GM12878 (cell line): ENCODE measurements at regions not wholly inside any gene's neighbourhood (a gene's known extent, or its start where the extent isn't known, plus 50 kb on each side); places are given as distances from the start of the nearest gene placed in this dataset.

Experiments
- ATAC-seq: fragments of 200-7000 bp; cut with Tn5 transposase; 3 replicates; pipeline ENCODE4 v1.9.1; 2020; ENCODE audit warnings: mild to moderate bottlenecking, moderate library complexity
- BruUV-seq: library from RNA; stranded (reverse); fragments of 400-500 nt; replicated peaks from 2 replicates; lab custom pipeline; 2021; lab: Mats Ljungman, UMichigan
- CTCF ChIA-PET: fragments of 300-600 bp; sonication (Branson Sonifier 250); formaldehyde crosslinking; extraction: SDS; loops from one replicate; lab custom pipeline; 2021; ENCODE audit warnings: inconsistent platforms; lab: Yijun Ruan, JAX
- POLR2A ChIA-PET: fragments of 350-600 bp; formaldehyde crosslinking; extraction: SDS; loops from one replicate; lab custom pipeline; 2021; ENCODE audit warnings: inconsistent platforms; lab: Charles Lee
- RAD21 ChIA-PET: fragments of 300-600 bp; sonication (Branson Sonifier 250); formaldehyde crosslinking; loops from one replicate; lab custom pipeline; 2023; ENCODE audit warnings: antibody characterized with exemption; ENCODE audit not compliant: unreplicated experiment; lab: Charles Lee
- SMC1A ChIA-PET: fragments of 300-600 bp; sonication (Branson Sonifier 250); formaldehyde crosslinking; loops from one replicate; lab custom pipeline; 2023; ENCODE audit not compliant: unreplicated experiment, uncharacterized antibody; lab: Charles Lee
- DNase-seq: peaks from one replicate; pipeline ENCODE4 v3.0.0-alpha.2; 2011; ENCODE audit warnings: low read depth, low spot score
- FAIRE-seq: peaks from 3 replicates; lab custom pipeline; 2011; peaks lifted over from hg19 to GRCh38; lab: Jason Lieb, UNC
- H2AFZ ChIP-seq: 2 replicates; pipeline ENCODE4 v1.6.0; 2011; ENCODE audit warnings: low read depth, low read length, control low read depth; ENCODE audit not compliant: control insufficient read depth
- H3K27ac ChIP-seq: 2 replicates; pipeline ENCODE4 v1.5.1; 2011; ENCODE audit warnings: control low read depth; ENCODE audit not compliant: control insufficient read depth, insufficient read depth
- H3K27me3 ChIP-seq, 2 experiments: replicated peaks in 1 of 2; 2 replicates each; pipeline versions ENCODE4 v1.6.0 to v1.6.1; 2011; ENCODE audit warnings: low read length in 1 of 2; ENCODE audit not compliant: control insufficient read depth in 2 of 2, insufficient read depth in 2 of 2
- H3K36me3 ChIP-seq, 2 experiments: 2 replicates each; pipeline ENCODE4 v1.5.1; 2011; ENCODE audit warnings: low read length in 1 of 2; ENCODE audit not compliant: control insufficient read depth in 2 of 2, insufficient read depth in 2 of 2
- H3K4me1 ChIP-seq: 2 replicates; pipeline ENCODE4 v1.6.1; 2011; ENCODE audit warnings: mild to moderate bottlenecking, low read length, moderate library complexity, mixed read lengths; ENCODE audit not compliant: control insufficient read depth, insufficient read depth
- H3K4me2 ChIP-seq: 2 replicates; pipeline ENCODE4 v1.6.0; 2011; ENCODE audit warnings: control low read depth; ENCODE audit not compliant: control insufficient read depth, insufficient read depth
- H3K4me3 ChIP-seq: fragments of 200-600 bp; sonication (generic); 2 replicates; pipeline ENCODE4 v1.5.1; 2016
- H3K79me2 ChIP-seq: 2 replicates; pipeline ENCODE4 v1.6.0; 2011; ENCODE audit warnings: low read length; ENCODE audit not compliant: control insufficient read depth, insufficient read depth
- H3K9ac ChIP-seq: 2 replicates; pipeline ENCODE4 v1.8.0; 2011; ENCODE audit warnings: low read length, control low read depth, mixed read lengths; ENCODE audit not compliant: control insufficient read depth, insufficient read depth
- H3K9me3 ChIP-seq: replicated peaks from 3 replicates; pipeline ENCODE4 v1.5.1; 2011; ENCODE audit warnings: mild to moderate bottlenecking, low read length; ENCODE audit not compliant: control insufficient read depth, insufficient read depth
- H4K20me1 ChIP-seq: 2 replicates; pipeline ENCODE4 v1.6.0; 2011; ENCODE audit not compliant: control insufficient read depth, insufficient read depth
- ATF7 ChIP-seq: fragments of 450-650 bp; IDR thresholded peaks from 2 replicates; pipeline ENCODE4 v1.6.1; 2016; ENCODE audit warnings: low read depth, mild to moderate bottlenecking
- BHLHE40 ChIP-seq, 2 experiments: fragments of 450-650 bp in 1 of 2; IDR thresholded peaks; 2 replicates each; pipeline ENCODE4 v1.6.1; 2011 to 2017; ENCODE audit warnings: low read depth in 2 of 2, borderline replicate concordance in 1 of 2, improper control_type of control experiment in 1 of 2, low read length in 1 of 2, mild to moderate bottlenecking in 1 of 2
- CBX5 ChIP-seq: sonication (generic); IDR thresholded peaks from 2 replicates; pipeline ENCODE4 v1.6.1; 2016; ENCODE audit warnings: low read depth, moderate library complexity, mild to moderate bottlenecking, inconsistent platforms
- EGR1 ChIP-seq, 2 experiments: IDR thresholded peaks; 1 replicate in 1 of 2; 2 replicates in 1 of 2; pipeline ENCODE4 v1.6.1; 2011 to 2012; ENCODE audit warnings: low read depth in 2 of 2, low read length in 2 of 2, borderline replicate concordance in 1 of 2, mild to moderate bottlenecking in 1 of 2, moderate library complexity in 1 of 2
- EP300 ChIP-seq, 2 experiments: fragments of 150-350 bp in 1 of 2; IDR thresholded peaks; 2 replicates each; pipeline ENCODE4 v1.6.1; 2011 to 2012; ENCODE audit warnings: low read depth in 2 of 2, low read length in 2 of 2, borderline replicate concordance in 1 of 2, improper control_type of control experiment in 1 of 2, inconsistent platforms in 1 of 2; ENCODE audit not compliant: control insufficient read depth in 1 of 2
- ETV6 ChIP-seq, 2 experiments: fragments of 450-650 bp in 1 of 2; IDR thresholded peaks in 1 of 2; conservative IDR thresholded peaks in 1 of 2; 2 replicates each; pipeline ENCODE4 v1.6.1; 2014; ENCODE audit warnings: antibody characterized with exemption in 1 of 2, borderline replicate concordance in 1 of 2, low read depth in 1 of 2, mild to moderate bottlenecking in 1 of 2, moderate library complexity in 1 of 2
- EZH2 ChIP-seq: IDR thresholded peaks from 2 replicates; pipeline ENCODE4 v1.6.1; 2012; ENCODE audit warnings: low read depth, mild to moderate bottlenecking, control low read depth, inconsistent platforms, low read length, borderline replicate concordance; ENCODE audit not compliant: control insufficient read depth
- FOXM1 ChIP-seq: IDR thresholded peaks from 2 replicates; pipeline ENCODE4 v1.6.1; 2012; ENCODE audit warnings: low read depth, mild to moderate bottlenecking, inconsistent platforms, low read length, moderate library complexity
- IKZF2 ChIP-seq, 2 experiments: fragments of 450-650 bp; IDR thresholded peaks; 2 replicates each; pipeline ENCODE4 v1.6.1; 2017; ENCODE audit warnings: mild to moderate bottlenecking in 2 of 2, moderate library complexity in 2 of 2
- JUND ChIP-seq: IDR thresholded peaks from 2 replicates; pipeline ENCODE4 v1.6.1; 2012; ENCODE audit warnings: low read depth, mild to moderate bottlenecking, low read length, improper control_type of control experiment, moderate library complexity
- NFYA ChIP-seq: IDR thresholded peaks from 2 replicates; pipeline ENCODE4 v1.6.1; 2011; ENCODE audit warnings: low read depth, mild to moderate bottlenecking, low read length, improper control_type of control experiment, borderline replicate concordance
- NR2C1 ChIP-seq: fragments of 450-650 bp; IDR thresholded peaks from 2 replicates; pipeline ENCODE4 v1.6.1; 2017; ENCODE audit warnings: antibody characterized with exemption, mild to moderate bottlenecking, moderate library complexity
- NRF1 ChIP-seq: conservative IDR thresholded peaks from 2 replicates; pipeline ENCODE4 v1.6.1; 2011; ENCODE audit warnings: mild to moderate bottlenecking, low read depth, low read length, improper control_type of control experiment
- STAT3 ChIP-seq: IDR thresholded peaks from 2 replicates; pipeline ENCODE4 v1.6.1; 2011; ENCODE audit warnings: low read depth, low read length, improper control_type of control experiment
- ZNF24 ChIP-seq: fragments of 450-650 bp; IDR thresholded peaks from 2 replicates; pipeline ENCODE4 v1.6.1; 2017; ENCODE audit warnings: antibody characterized with exemption, mild to moderate bottlenecking
- ZNF622 ChIP-seq: fragments of 450-650 bp; IDR thresholded peaks from 2 replicates; pipeline ENCODE4 v1.6.1; 2017; ENCODE audit warnings: mild to moderate bottlenecking, inconsistent platforms
- ZZZ3 ChIP-seq: IDR thresholded peaks from 2 replicates; pipeline ENCODE4 v1.6.1; 2011; ENCODE audit warnings: low read depth; ENCODE audit not compliant: control insufficient read depth, insufficient read length
- WGBS: methylation state at CpG from one replicate; pipeline ENCODE4 v1.1.6; 2016; ENCODE audit warnings: low lambda C conversion rate; ENCODE audit not compliant: insufficient replicate concordance, insufficient coverage; ENCODE audit errors: missing lambda C conversion rate; 5-methylcytosine and 5-hydroxymethylcytosine counted together
- in situ Hi-C: fragments of 300-500 bp; cut with MboI; formaldehyde crosslinking; loops from 9 replicates; pipeline ENCODE4 v1.14.3; 2018; ENCODE audit warnings: mixed read lengths
- intact Hi-C: fragments of 100-400 bp; cut with micrococcal nuclease; formaldehyde crosslinking; loops from one replicate; pipeline ENCODE4 v1.14.2; 2022; ENCODE audit not compliant: unreplicated experiment
- TF ChIP-seq, protein P1 (sequence below): fragments of 450-650 bp; formaldehyde crosslinking; IDR thresholded peaks from 2 replicates; pipeline ENCODE4 v1.4.0; 2022; ENCODE audit warnings: mild to moderate bottlenecking, moderate library complexity

DNA sequence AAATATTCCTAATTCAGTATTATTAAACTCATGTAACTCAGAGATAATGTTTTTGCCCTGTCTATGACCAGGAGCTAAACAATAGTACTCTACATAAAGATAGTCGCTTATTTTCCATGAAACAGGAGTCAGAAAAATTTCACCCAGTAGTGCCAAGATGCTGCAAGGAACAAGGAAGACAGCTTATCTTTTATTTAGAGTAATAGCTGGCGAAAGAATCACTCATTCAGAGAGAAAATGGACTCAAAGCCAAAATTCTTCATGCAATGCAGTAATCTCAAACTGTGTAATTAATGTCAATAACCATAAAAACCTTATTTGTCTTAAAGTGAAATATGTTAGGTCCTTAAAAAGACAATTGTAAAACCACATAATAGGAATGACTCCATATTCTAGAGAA lies 477.8 kb downstream of the ANKRD50 start:
- H3K9ac ChIP-seq: no peak overlapping the region
- no peaks in the 10 kb centered on the region for H3K36me3 ChIP-seq
- DNase-seq (no peak), FAIRE-seq (no peak), ATAC-seq (no peak)
- CTCF ChIA-PET: no interaction called here
- TF ChIP-seq ZNF24 (no peak), NRF1 (no peak), ETV6 (conservative IDR thresholded peaks at IDR 0.05 in 1 of 2, IDR thresholded peaks at IDR 0.05 in 1 of 2; ENCODE audit: borderline replicate concordance in 1 of 2, low read depth in 1 of 2) (no peak), ZZZ3 (no peak), ZNF622 (no peak), STAT3 (no peak), NR2C1 (no peak), IKZF2 (IDR thresholded peaks at IDR 0.05) (no peak), FOXM1 (no peak), CBX5 (no peak), BHLHE40 (IDR thresholded peaks at IDR 0.05; ENCODE audit: borderline replicate concordance in 1 of 2, low read depth in 2 of 2, low read length in 1 of 2) (no peak), EP300 (IDR thresholded peaks at IDR 0.05; ENCODE audit: borderline replicate concordance in 1 of 2, control insufficient read depth in 1 of 2, low read depth in 2 of 2, low read length in 2 of 2) (no peak), EZH2 (no peak), EGR1 (IDR thresholded peaks at IDR 0.05; ENCODE audit: borderline replicate concordance in 1 of 2, low read depth in 2 of 2, low read length in 2 of 2) (no peak), NFYA (no peak), JUND (no peak), ATF7 (no peak)
- TF ChIP-seq, protein P1, sequence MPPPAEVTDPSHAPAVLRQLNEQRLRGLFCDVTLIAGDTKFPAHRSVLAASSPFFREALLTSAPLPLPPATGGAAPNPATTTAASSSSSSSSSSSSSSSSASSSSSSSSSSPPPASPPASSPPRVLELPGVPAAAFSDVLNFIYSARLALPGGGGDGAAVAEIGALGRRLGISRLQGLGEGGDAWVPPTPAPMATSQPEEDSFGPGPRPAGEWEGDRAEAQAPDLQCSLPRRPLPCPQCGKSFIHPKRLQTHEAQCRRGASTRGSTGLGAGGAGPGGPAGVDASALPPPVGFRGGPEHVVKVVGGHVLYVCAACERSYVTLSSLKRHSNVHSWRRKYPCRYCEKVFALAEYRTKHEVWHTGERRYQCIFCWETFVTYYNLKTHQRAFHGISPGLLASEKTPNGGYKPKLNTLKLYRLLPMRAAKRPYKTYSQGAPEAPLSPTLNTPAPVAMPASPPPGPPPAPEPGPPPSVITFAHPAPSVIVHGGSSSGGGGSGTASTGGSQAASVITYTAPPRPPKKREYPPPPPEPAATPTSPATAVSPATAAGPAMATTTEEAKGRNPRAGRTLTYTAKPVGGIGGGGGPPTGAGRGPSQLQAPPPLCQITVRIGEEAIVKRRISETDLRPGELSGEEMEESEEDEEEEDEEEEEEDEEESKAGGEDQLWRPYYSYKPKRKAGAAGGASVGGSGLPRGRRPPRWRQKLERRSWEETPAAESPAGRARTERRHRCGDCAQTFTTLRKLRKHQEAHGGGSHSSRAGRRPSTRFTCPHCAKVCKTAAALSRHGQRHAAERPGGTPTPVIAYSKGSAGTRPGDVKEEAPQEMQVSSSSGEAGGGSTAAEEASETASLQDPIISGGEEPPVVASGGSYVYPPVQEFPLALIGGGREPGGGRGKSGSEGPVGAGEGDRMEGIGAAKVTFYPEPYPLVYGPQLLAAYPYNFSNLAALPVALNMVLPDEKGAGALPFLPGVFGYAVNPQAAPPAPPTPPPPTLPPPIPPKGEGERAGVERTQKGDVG (CRISPR knock-in tag): no peak
- H3K4me1 ChIP-seq: no peaks in the 10 kb centered on the region
- intact Hi-C loops (no loop called here), in situ Hi-C loops (no loop called here)
- BruUV-seq: no TSS peak
- H4K20me1 ChIP-seq: no peaks in the 10 kb centered on the region
- POLR2A ChIA-PET: no interaction called here
- RAD21 ChIA-PET: no interaction called here
- H3K4me3 ChIP-seq: no peak overlapping the region
- SMC1A ChIA-PET: no interaction called here
- no peak overlapping the region for H2AFZ ChIP-seq
- whole genome bisulfite sequencing: 0% methylated on average over 2 of the region's 2 CpGs
- H3K4me2 ChIP-seq: no peak overlapping the region
- no peak overlapping the region for H3K27ac ChIP-seq
- no peaks in the 10 kb centered on the region for H3K79me2 ChIP-seq
- no peaks in the 10 kb centered on the region for H3K27me3 ChIP-seq
- H3K9me3 ChIP-seq: no peaks in the 10 kb centered on the region
